ENCODE measurements at regions not wholly inside any gene's neighbourhood (a gene's known extent, or its start where the extent isn't known, plus 50 kb on each side); places are given as distances from the start of the nearest gene placed in this dataset.
"Not testable (repeated sequence)": the region's sequence is repeated elsewhere in the genome, so short reads cannot be mapped to it uniquely, and the experiment has no call there.

DNA sequence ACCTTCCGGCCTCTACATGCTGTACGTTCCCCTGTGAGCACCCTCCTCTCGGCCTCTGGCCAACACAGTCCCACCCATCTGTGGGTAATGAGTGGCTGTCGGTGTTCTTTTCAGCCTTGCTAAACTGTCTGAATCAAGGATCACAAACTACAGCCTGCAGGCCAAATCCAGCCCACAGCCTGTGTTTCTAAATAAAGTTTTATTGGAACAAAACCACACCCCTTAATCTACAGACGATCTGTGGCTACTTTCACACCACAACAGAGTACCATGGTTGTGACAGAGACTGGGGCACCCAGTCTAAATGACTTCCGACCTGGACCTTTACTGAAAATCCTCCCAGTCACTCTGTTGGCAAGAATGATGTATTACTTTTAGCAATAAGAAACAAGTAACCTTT, 77.3 kb upstream of the DRD5 start:
- not testable (repeated sequence) for TF ChIP-seq POLR2A (IDR thresholded peaks at IDR 0.05)
- TF ChIP-seq, protein P1, sequence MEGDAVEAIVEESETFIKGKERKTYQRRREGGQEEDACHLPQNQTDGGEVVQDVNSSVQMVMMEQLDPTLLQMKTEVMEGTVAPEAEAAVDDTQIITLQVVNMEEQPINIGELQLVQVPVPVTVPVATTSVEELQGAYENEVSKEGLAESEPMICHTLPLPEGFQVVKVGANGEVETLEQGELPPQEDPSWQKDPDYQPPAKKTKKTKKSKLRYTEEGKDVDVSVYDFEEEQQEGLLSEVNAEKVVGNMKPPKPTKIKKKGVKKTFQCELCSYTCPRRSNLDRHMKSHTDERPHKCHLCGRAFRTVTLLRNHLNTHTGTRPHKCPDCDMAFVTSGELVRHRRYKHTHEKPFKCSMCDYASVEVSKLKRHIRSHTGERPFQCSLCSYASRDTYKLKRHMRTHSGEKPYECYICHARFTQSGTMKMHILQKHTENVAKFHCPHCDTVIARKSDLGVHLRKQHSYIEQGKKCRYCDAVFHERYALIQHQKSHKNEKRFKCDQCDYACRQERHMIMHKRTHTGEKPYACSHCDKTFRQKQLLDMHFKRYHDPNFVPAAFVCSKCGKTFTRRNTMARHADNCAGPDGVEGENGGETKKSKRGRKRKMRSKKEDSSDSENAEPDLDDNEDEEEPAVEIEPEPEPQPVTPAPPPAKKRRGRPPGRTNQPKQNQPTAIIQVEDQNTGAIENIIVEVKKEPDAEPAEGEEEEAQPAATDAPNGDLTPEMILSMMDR (IDR thresholded peaks at IDR 0.05): not testable (repeated sequence)

Data from lower leg skin (tissue), 3 donors.